HCT116 (cell line): ENCODE measurements at regions not wholly inside any gene's neighbourhood (a gene's known extent, or its start where the extent isn't known, plus 50 kb on each side); places are given as distances from the start of the nearest gene placed in this dataset.
"Not testable (repeated sequence)": the region's sequence is repeated elsewhere in the genome, so short reads cannot be mapped to it uniquely, and the experiment has no call there.

Experiments
- ATAC-seq: fragments of 200-7000 bp; cut with Tn5 transposase; 2 replicates; pipeline ENCODE4 v1.9.1; 2020; ENCODE audit warnings: mild to moderate bottlenecking, moderate library complexity
- BruUV-seq: library from RNA; stranded (reverse); fragments of 400-500 nt; replicated peaks from 2 replicates; lab custom pipeline; 2021; lab: Mats Ljungman, UMichigan
- CTCF ChIA-PET: fragments of 300-600 bp; sonication (Branson Sonifier 250); formaldehyde crosslinking; loops from one replicate; lab custom pipeline; 2021; ENCODE audit warnings: antibody characterized with exemption; lab: Charles Lee
- POLR2A ChIA-PET: fragments of 300-600, 350-600 bp; sonication (Branson Sonifier 250); formaldehyde crosslinking; loops from one replicate; lab custom pipeline; 2021; ENCODE audit warnings: antibody characterized with exemption; lab: Charles Lee
- RAD21 ChIA-PET, 2 experiments: fragments of 300-600 bp; sonication (Branson Sonifier 250); formaldehyde crosslinking; loops; one replicate each; lab custom pipeline; 2023; ENCODE audit warnings: low total read pairs in 2 of 2; ENCODE audit not compliant: uncharacterized antibody in 2 of 2, unreplicated experiment in 2 of 2, low non-redundant PET in 1 of 2; lab: Charles Lee
- DNase-seq: peaks from one replicate; pipeline ENCODE4 v3.0.0-alpha.2; 2010; ENCODE audit warnings: low read depth, low spot score
- H2AFZ ChIP-seq: fragments of 200-600 bp; shearing (Covaris generic), sonication (generic); 2 replicates; pipeline ENCODE4 v1.6.1; 2017; ENCODE audit warnings: low read depth, mixed run types, mixed read lengths, antibody characterized with exemption, low read length; ENCODE audit not compliant: poor library complexity, severe bottlenecking
- H3K27ac ChIP-seq: 2 replicates; pipeline ENCODE4 v1.5.1; 2012; ENCODE audit warnings: low read depth, low read length
- H3K27me3 ChIP-seq: fragments of 200-600 bp; sonication (generic); 2 replicates; pipeline ENCODE4 v1.6.1; 2016; ENCODE audit warnings: mixed run types, low read length, mixed read lengths; ENCODE audit not compliant: insufficient read depth
- H3K36me3 ChIP-seq, 2 experiments: fragments of 200-500 bp in 1 of 2; fragments of 200-600 bp in 1 of 2; sonication (Bioruptor generic) in 1 of 2; sonication (generic) in 1 of 2; 2 replicates each; pipeline versions ENCODE4 v1.5.1 to v1.6.1; 2014 to 2016; ENCODE audit warnings: low read length in 2 of 2, inconsistent platforms in 1 of 2, mixed read lengths in 1 of 2, mixed run types in 1 of 2; ENCODE audit not compliant: insufficient read depth in 2 of 2, control insufficient read depth in 1 of 2
- H3K4me1 ChIP-seq, 2 experiments: fragments of 200-600 bp in 1 of 2; sonication (generic) in 1 of 2; 2 replicates each; pipeline versions ENCODE4 v1.5.1 to v1.6.1; 2012 to 2017; ENCODE audit warnings: low read length in 2 of 2, inconsistent platforms in 1 of 2, mild to moderate bottlenecking in 1 of 2, mixed read lengths in 1 of 2, mixed run types in 1 of 2, moderate library complexity in 1 of 2; ENCODE audit not compliant: insufficient read depth in 2 of 2, control insufficient read depth in 1 of 2
- H3K4me2 ChIP-seq: fragments of 200-600 bp; sonication (generic); 2 replicates; pipeline ENCODE4 v1.6.1; 2017; ENCODE audit warnings: mixed run types, low read length, mixed read lengths
- H3K4me3 ChIP-seq, 2 experiments: fragments of 200-600 bp in 1 of 2; sonication (generic) in 1 of 2; replicated peaks in 1 of 2; 2 replicates each; pipeline ENCODE4 v1.5.1; 2011 to 2016; ENCODE audit warnings: low read length in 2 of 2, control low read depth in 1 of 2, low read depth in 1 of 2, mild to moderate bottlenecking in 1 of 2, mixed read lengths in 1 of 2, mixed run types in 1 of 2
- H3K79me2 ChIP-seq: fragments of 200-600 bp; sonication (generic); 2 replicates; pipeline ENCODE4 v1.6.1; 2017; ENCODE audit warnings: mild to moderate bottlenecking, mixed run types, low read length, moderate library complexity, mixed read lengths; ENCODE audit not compliant: insufficient read depth
- H3K9ac ChIP-seq: fragments of 200-600 bp; sonication (generic); 2 replicates; pipeline ENCODE4 v1.6.1; 2016; ENCODE audit warnings: low read length, mixed read lengths
- H3K9me2 ChIP-seq: fragments of 200-600 bp; sonication (generic), shearing (Covaris generic); 2 replicates; pipeline ENCODE4 v1.6.1; 2017; ENCODE audit warnings: mixed run types, mild to moderate bottlenecking, moderate library complexity; ENCODE audit not compliant: insufficient read depth
- H3K9me3 ChIP-seq, 2 experiments: fragments of 200-500 bp in 1 of 2; fragments of 200-600 bp in 1 of 2; sonication (Bioruptor generic) in 1 of 2; sonication (generic) in 1 of 2; 2 replicates each; pipeline ENCODE4 v1.6.1; 2014 to 2017; ENCODE audit warnings: low read length in 2 of 2, mixed read lengths in 2 of 2, inconsistent platforms in 1 of 2, low read depth in 1 of 2, mild to moderate bottlenecking in 1 of 2, mixed run types in 1 of 2, moderate library complexity in 1 of 2; ENCODE audit not compliant: control insufficient read depth in 1 of 2, insufficient read depth in 1 of 2
- H4K20me1 ChIP-seq: fragments of 200-600 bp; sonication (generic), shearing (Covaris generic); 2 replicates; pipeline ENCODE4 v1.6.1; 2017; ENCODE audit warnings: mixed run types, mild to moderate bottlenecking, moderate library complexity; ENCODE audit not compliant: insufficient read depth
- CEBPB ChIP-seq: IDR thresholded peaks from 2 replicates; pipeline ENCODE4 v1.6.1; 2012; ENCODE audit warnings: low read depth
- EGR1 ChIP-seq: IDR thresholded peaks from 2 replicates; pipeline ENCODE4 v1.6.1; 2012; ENCODE audit warnings: low read depth
- FOSL1 ChIP-seq: IDR thresholded peaks from 2 replicates; pipeline ENCODE4 v1.6.1; 2012; ENCODE audit warnings: low read depth
- POLR2AphosphoS5 ChIP-seq: IDR thresholded peaks from 2 replicates; pipeline ENCODE4 v1.6.1; 2011; ENCODE audit warnings: mild to moderate bottlenecking, low read depth, low read length, moderate library complexity
- RAD21 ChIP-seq: IDR thresholded peaks from 2 replicates; pipeline ENCODE4 v1.6.1; 2012; ENCODE audit warnings: low read depth, mild to moderate bottlenecking
- SP1 ChIP-seq: IDR thresholded peaks from 2 replicates; pipeline ENCODE4 v1.6.1; 2012; ENCODE audit warnings: low read depth
- YY1 ChIP-seq: IDR thresholded peaks from 2 replicates; pipeline ENCODE4 v1.6.1; 2011; ENCODE audit warnings: low read length, low read depth, moderate library complexity, mild to moderate bottlenecking; ENCODE audit not compliant: insufficient replicate concordance; ENCODE audit errors: extremely low read depth
- ZNF274 ChIP-seq: fragments of 200-500 bp; sonication (Bioruptor generic); IDR thresholded peaks from 2 replicates; pipeline ENCODE4 v1.6.1; 2014; ENCODE audit warnings: mild to moderate bottlenecking, low read depth, low read length, inconsistent platforms
- intact Hi-C: fragments of 100-400 bp; cut with micrococcal nuclease; formaldehyde crosslinking; loops from 2 replicates; pipeline ENCODE4 v1.10.0; 2022
- TF ChIP-seq, protein P1 (sequence below), 3 experiments: fragments of 200-600 bp in 1 of 3; sonication (generic) in 1 of 3; IDR thresholded peaks in 2 of 3; conservative IDR thresholded peaks in 1 of 3; 2 replicates each; pipeline ENCODE4 v1.5.1; 2012 to 2017; ENCODE audit warnings: low read depth in 2 of 3, low read length in 2 of 3, antibody characterized with exemption in 1 of 3, borderline replicate concordance in 1 of 3, control low read depth in 1 of 3, mild to moderate bottlenecking in 1 of 3, mixed read lengths in 1 of 3, mixed run types in 1 of 3, moderate library complexity in 1 of 3; ENCODE audit not compliant: insufficient read depth in 1 of 3
- TF ChIP-seq, protein P2 (sequence below): IDR thresholded peaks from 2 replicates; pipeline ENCODE4 v1.6.1; 2012; ENCODE audit warnings: low read depth

DNA sequence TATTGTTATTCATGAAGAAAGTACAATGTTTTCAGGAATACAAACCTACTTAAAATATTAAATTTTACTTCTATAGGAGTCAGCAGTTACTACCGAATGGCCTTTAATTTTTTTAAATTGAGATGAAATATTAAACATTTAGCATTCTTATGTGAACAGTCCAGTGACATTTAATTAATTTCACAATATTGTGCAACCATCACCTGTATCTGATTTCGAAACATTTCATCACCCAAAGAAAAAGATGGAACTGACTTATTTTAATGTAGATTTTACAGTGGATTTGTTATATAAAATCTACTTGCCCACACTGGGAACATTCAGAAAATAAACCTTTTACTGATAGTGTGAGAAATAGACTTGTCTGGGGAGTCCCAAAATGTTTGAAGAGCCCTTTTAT, 585.2 kb upstream of the LINC00305 start:
- ChIA-PET CTCF (no interaction called here), RAD21 (no interaction called here)
- H2AFZ ChIP-seq = no peak overlapping the region
- no peaks in the 10 kb centered on the region for H3K27me3 ChIP-seq
- no peaks in the 10 kb centered on the region for H3K4me1 ChIP-seq
- H3K9ac ChIP-seq = no peak overlapping the region
- H4K20me1 ChIP-seq = no peaks in the 10 kb centered on the region
- no peaks in the 10 kb centered on the region for H3K36me3 ChIP-seq
- no peaks in the 10 kb centered on the region for H3K79me2 ChIP-seq
- BruUV-seq = no TSS peak
- intact Hi-C loops = no loop called here
- ATAC-seq = no peak
- TF ChIP-seq RAD21 (no peak), SP1 (no peak), POLR2AphosphoS5 (no peak), FOSL1 (no peak), CEBPB (no peak), YY1 (no peak), ZNF274 (no peak), EGR1 (no peak)
- TF ChIP-seq, protein P1, sequence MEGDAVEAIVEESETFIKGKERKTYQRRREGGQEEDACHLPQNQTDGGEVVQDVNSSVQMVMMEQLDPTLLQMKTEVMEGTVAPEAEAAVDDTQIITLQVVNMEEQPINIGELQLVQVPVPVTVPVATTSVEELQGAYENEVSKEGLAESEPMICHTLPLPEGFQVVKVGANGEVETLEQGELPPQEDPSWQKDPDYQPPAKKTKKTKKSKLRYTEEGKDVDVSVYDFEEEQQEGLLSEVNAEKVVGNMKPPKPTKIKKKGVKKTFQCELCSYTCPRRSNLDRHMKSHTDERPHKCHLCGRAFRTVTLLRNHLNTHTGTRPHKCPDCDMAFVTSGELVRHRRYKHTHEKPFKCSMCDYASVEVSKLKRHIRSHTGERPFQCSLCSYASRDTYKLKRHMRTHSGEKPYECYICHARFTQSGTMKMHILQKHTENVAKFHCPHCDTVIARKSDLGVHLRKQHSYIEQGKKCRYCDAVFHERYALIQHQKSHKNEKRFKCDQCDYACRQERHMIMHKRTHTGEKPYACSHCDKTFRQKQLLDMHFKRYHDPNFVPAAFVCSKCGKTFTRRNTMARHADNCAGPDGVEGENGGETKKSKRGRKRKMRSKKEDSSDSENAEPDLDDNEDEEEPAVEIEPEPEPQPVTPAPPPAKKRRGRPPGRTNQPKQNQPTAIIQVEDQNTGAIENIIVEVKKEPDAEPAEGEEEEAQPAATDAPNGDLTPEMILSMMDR (IDR thresholded peaks at IDR 0.05 in 2 of 3, conservative IDR thresholded peaks at IDR 0.05 in 1 of 3; ENCODE audit: borderline replicate concordance in 1 of 3, insufficient read depth in 1 of 3, low read depth in 2 of 3, low read length in 2 of 3) = no peak
- TF ChIP-seq, protein P2, sequence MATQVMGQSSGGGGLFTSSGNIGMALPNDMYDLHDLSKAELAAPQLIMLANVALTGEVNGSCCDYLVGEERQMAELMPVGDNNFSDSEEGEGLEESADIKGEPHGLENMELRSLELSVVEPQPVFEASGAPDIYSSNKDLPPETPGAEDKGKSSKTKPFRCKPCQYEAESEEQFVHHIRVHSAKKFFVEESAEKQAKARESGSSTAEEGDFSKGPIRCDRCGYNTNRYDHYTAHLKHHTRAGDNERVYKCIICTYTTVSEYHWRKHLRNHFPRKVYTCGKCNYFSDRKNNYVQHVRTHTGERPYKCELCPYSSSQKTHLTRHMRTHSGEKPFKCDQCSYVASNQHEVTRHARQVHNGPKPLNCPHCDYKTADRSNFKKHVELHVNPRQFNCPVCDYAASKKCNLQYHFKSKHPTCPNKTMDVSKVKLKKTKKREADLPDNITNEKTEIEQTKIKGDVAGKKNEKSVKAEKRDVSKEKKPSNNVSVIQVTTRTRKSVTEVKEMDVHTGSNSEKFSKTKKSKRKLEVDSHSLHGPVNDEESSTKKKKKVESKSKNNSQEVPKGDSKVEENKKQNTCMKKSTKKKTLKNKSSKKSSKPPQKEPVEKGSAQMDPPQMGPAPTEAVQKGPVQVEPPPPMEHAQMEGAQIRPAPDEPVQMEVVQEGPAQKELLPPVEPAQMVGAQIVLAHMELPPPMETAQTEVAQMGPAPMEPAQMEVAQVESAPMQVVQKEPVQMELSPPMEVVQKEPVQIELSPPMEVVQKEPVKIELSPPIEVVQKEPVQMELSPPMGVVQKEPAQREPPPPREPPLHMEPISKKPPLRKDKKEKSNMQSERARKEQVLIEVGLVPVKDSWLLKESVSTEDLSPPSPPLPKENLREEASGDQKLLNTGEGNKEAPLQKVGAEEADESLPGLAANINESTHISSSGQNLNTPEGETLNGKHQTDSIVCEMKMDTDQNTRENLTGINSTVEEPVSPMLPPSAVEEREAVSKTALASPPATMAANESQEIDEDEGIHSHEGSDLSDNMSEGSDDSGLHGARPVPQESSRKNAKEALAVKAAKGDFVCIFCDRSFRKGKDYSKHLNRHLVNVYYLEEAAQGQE = no peak
- TF ChIP-seq, all 23 proteins: peak for 0
- no peak overlapping the region for H3K4me3 ChIP-seq
- POLR2A ChIA-PET = no interaction called here
- H3K4me2 ChIP-seq = no peak overlapping the region
- peaks cover 3 to 35% of the 10 kb centered on the region in 2 experiments; a peak in 2 of 4 replicates for H3K9me3 ChIP-seq
- no peaks in the 10 kb centered on the region for H3K9me2 ChIP-seq
- DNase-seq = no peak
- H3K27ac ChIP-seq = no peak overlapping the region

DNA sequence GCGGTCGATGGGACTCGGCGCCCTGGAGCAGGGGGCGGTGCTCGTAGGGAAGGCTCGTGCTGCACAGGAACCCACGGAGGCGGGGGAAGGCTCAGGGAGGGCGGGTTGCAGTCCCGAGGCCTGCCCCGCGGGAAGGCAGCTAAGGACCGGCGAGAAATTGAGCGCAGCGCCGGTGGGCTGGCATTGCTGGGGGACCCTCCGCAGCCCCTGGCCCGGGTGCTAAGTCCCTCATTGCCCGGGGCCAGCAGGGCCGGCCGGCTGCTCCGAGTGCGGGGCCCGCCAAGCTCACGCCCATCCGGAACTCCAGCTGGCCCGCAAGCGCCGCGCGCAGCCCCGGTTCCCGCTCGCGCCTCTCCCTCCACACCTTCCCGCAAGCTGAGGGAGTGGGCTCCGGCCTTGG, 576.8 kb upstream of the LINC00305 start:
- H3K27ac ChIP-seq, intact Hi-C loops, H3K36me3 ChIP-seq, H3K27me3 ChIP-seq, CTCF ChIA-PET, DNase-seq, BruUV-seq, H2AFZ ChIP-seq, H3K4me3 ChIP-seq, POLR2A ChIA-PET, H3K4me1 ChIP-seq, H3K4me2 ChIP-seq, H3K9ac ChIP-seq, H3K9me2 ChIP-seq, RAD21 ChIA-PET, ATAC-seq, H4K20me1 ChIP-seq, H3K79me2 ChIP-seq: not testable (repeated sequence)
- H3K9me3 ChIP-seq = peaks cover 3 to 35% of the 10 kb centered on the region in 2 experiments; a peak in 2 of 4 replicates
